ACC112 (cell line): ENCODE measurements at regions not wholly inside any gene's neighbourhood (a gene's known extent, or its start where the extent isn't known, plus 50 kb on each side); places are given as distances from the start of the nearest gene placed in this dataset.

Experiments used
- H2AFZ ChIP-seq: fragments of 200-600 bp; sonication (generic); one replicate; pipeline ENCODE4 v1.6.0; 2017; ENCODE audit warnings: antibody characterized with exemption, low read length; ENCODE audit not compliant: unreplicated experiment
- H3K27ac ChIP-seq: fragments of 200-600 bp; sonication (generic); 2 replicates; pipeline ENCODE4 v1.5.1; 2014; ENCODE audit warnings: low read depth, mild to moderate bottlenecking, antibody characterized with exemption, low read length, moderate library complexity
- H3K27me3 ChIP-seq: fragments of 200-600 bp; sonication (generic); 2 replicates; pipeline ENCODE4 v1.6.1; 2014; ENCODE audit warnings: mild to moderate bottlenecking, antibody characterized with exemption, low read length, moderate library complexity, mixed read lengths; ENCODE audit not compliant: insufficient read depth
- H3K36me3 ChIP-seq: fragments of 200-600 bp; sonication (generic); 2 replicates; pipeline ENCODE4 v1.6.1; 2016; ENCODE audit warnings: mild to moderate bottlenecking, antibody characterized with exemption, low read length, moderate library complexity, mixed read lengths; ENCODE audit not compliant: insufficient read depth
- H3K4me1 ChIP-seq: fragments of 200-600 bp; sonication (generic); one replicate; pipeline ENCODE4 v1.6.1; 2016; ENCODE audit warnings: low read length, mixed read lengths; ENCODE audit not compliant: insufficient read depth, unreplicated experiment, control insufficient read depth
- H3K4me3 ChIP-seq: fragments of 200-600 bp; sonication (generic); 2 replicates; pipeline ENCODE4 v1.5.1; 2014; ENCODE audit warnings: mild to moderate bottlenecking, low read depth, low read length
- H3K79me2 ChIP-seq: fragments of 200-600 bp; sonication (generic); one replicate; pipeline ENCODE4 v1.6.0; 2016; ENCODE audit warnings: low read length; ENCODE audit not compliant: control insufficient read depth, unreplicated experiment, insufficient read depth

DNA sequence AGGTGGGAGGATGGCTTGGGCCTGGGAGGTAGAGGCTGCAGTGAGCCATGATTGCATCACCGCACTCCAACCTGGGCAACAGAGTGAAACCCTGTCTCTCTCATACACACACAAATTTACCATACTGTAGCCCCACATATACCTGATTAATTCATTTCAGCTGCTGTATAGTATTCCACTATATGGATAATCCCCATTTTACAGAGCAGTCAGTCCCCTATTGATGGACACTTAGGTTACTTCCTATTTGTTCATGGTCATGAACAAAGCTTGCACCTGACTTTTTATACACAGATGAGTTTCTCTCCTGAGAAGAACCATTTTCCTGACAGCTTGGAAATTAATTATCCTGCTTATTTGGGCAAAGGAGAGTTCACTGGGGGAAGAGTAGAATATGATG, 59.2 kb downstream of the EMX2 start:
- no peaks in the 10 kb centered on the region for H3K36me3 ChIP-seq
- H2AFZ ChIP-seq, result no peak overlapping the region
- H3K4me3 ChIP-seq, result no peak overlapping the region
- H3K79me2 ChIP-seq, result no peaks in the 10 kb centered on the region
- no peak overlapping the region for H3K27ac ChIP-seq
- H3K4me1 ChIP-seq, result no peaks in the 10 kb centered on the region
- peaks cover 4% of the 10 kb centered on the region; the same call in 1 of the 2 replicates for H3K27me3 ChIP-seq

- Histone ChIP-seq H3K36me3 (no peaks in the 10 kb centered on the region), H3K4me3 (no peak overlapping the region), H2AFZ (no peak overlapping the region), H3K27me3 (peaks cover 4% of the 10 kb centered on the region; the same call in 1 of the 2 replicates), H3K27ac (no peak overlapping the region), H3K79me2 (no peaks in the 10 kb centered on the region), H3K4me1 (no peaks in the 10 kb centered on the region)
These were observed 60.5 kb downstream of the EMX2 start for GRCh38 chr10:117603081-117603480.

DNA sequence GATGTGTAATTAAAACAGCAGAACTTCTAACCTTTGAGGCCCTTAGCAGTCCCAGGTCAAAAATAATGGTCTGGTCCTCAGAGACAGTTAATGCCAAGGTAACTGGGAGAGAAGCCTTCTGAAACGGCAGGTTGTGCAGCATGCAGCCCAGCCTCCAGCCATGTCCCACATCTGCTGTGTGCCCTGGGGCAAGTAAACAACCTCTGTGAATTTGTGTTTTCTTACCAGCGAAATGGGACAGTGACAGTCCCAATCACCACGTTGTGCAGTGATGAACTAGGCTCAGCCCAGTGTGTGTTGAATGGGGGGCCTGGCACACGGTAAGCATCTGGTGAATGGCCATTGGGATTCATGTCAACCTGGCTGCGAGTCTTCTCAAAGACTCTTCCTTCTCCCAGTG, 61.2 kb downstream of the EMX2 start:
- Histone ChIP-seq H3K36me3 (no peaks in the 10 kb centered on the region), H3K4me3 (no peak overlapping the region), H3K27me3 (no peaks in the 10 kb centered on the region; the same call in 1 of the 2 replicates), H2AFZ (no peak overlapping the region), H3K27ac (no peak overlapping the region), H3K4me1 (no peaks in the 10 kb centered on the region), H3K79me2 (no peaks in the 10 kb centered on the region)

DNA sequence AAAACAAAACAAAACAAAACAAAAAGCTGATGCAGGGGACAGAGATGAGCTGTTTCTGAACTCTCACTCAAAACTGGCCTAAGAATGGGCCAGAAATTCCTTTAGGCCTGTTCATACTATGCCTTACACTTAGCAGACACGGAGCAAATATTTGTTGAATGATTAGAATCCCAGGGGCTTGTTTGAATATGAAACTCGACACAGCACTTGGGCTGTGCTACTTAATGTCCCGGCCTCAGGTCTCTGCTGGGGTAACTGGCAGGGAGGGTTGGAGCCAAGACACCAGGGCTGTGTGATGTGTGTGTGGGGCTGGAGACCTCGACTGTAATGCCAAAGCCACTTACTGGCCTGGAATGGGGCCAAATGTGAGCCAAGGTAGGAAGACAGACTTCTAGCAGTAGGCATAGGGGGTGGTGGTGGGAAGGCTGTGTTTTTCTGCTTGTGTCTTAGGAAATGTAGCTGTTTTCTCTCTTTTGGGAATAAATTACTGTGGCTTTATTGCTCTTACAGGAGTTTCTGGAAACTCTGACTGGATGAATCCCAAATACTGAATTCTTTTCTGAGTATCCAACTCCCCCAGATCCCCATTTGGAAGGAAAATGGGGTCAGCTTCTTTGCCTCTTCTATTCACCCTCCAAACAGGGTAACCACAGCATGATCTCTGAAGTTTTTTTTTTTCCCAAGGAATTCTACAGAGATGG, 66.7 kb downstream of the EMX2 start:
- Histone ChIP-seq H3K36me3 (no peaks in the 10 kb centered on the region), H3K27me3 (no peaks in the 10 kb centered on the region; the same call in 1 of the 2 replicates), H3K4me3 (0 out of 2 replicates have a peak overlapping the region, but pooled peaks have one; percentile 20), H2AFZ (no peak overlapping the region), H3K27ac (peak overlapping the region; percentile 56), H3K4me1 (peaks cover 11% of the 10 kb centered on the region), H3K79me2 (no peaks in the 10 kb centered on the region)

DNA sequence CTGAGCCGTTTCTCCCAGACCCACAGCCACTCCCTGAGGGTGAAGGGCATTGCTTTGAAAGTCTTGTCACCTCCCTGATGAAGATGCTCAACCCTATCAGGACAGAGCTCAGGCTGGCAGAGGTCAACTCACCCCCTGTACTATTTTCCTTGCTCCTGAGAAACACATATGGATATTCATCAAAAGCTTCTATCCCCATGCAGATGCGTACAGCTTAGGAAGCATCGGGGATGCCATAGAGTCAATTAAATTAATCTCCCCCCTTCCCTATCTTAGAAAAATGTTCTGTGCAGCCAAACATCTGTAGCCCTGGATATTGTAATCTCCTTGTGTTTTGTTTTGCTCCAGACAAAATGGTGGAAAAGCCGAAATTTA, 67.2 kb downstream of the EMX2 start:
- no peaks in the 10 kb centered on the region for H3K36me3 ChIP-seq
- H2AFZ ChIP-seq, result no peak overlapping the region
- H3K4me1 ChIP-seq, result peaks cover 11% of the 10 kb centered on the region
- H3K79me2 ChIP-seq, result no peaks in the 10 kb centered on the region
- peak overlapping the region; percentile 56 for H3K27ac ChIP-seq
- no peak overlapping the region for H3K4me3 ChIP-seq
- no peaks in the 10 kb centered on the region; the same call in 1 of the 2 replicates for H3K27me3 ChIP-seq

DNA sequence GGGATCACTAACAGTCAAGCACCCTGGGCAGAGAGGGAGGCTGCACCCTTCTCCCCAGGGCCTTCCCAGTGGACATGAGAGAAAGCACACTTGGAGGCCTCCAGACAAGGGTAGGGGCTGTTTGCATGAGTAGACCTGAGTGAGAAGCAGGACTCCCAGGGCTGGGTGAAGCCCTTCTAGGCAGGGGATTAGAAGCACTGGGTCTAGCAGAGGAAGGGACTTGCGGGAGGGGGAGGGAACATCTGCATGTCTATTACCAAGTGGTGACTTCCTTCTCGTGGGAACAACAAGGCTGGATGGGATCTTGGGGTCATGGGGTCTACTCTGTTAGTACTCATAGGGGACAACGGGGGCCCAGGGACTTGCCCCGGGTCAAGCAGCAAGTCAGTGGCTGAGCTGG, 67.8 kb downstream of the EMX2 start:
- Histone ChIP-seq H3K27me3 (no peaks in the 10 kb centered on the region), H2AFZ (no peak overlapping the region), H3K27ac (no peak overlapping the region), H3K4me1 (peaks cover 11% of the 10 kb centered on the region), H3K4me3 (no peak overlapping the region), H3K79me2 (no peaks in the 10 kb centered on the region), H3K36me3 (no peaks in the 10 kb centered on the region)

DNA sequence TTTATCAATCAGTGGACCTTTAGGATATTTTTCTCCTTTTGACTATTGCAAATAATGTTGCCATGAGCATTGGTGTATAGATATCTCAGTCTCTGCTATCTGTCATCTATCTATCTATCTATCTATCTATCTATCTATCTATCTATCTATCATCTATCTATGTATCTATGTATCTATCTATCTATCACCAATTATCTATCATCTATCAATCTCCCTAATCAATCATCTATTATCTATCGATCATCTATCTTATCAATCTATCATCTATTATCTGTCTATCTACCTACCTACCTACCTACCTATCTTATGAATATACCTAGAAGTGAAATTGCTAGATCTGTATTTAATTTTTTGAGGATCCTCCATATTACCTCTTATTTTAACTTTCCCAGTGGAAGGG, 69.6 kb downstream of the EMX2 start:
- no peak overlapping the region for H3K27ac ChIP-seq
- no peak overlapping the region for H3K4me3 ChIP-seq
- no peaks in the 10 kb centered on the region for H3K36me3 ChIP-seq
- no peak overlapping the region for H2AFZ ChIP-seq
- H3K27me3 ChIP-seq, result no peaks in the 10 kb centered on the region
- no peaks in the 10 kb centered on the region for H3K79me2 ChIP-seq
- peaks cover 11% of the 10 kb centered on the region for H3K4me1 ChIP-seq

GRCh38 chr10:117615649-117616048, 73.1 kb downstream of the EMX2 start:
- no peak overlapping the region for H3K4me3 ChIP-seq
- no peak overlapping the region for H2AFZ ChIP-seq
- H3K27me3 ChIP-seq, result peaks cover 16% of the 10 kb centered on the region; the same call in 1 of the 2 replicates
- no peaks in the 10 kb centered on the region for H3K79me2 ChIP-seq
- no peaks in the 10 kb centered on the region for H3K36me3 ChIP-seq
- H3K4me1 ChIP-seq, result no peaks in the 10 kb centered on the region
- no peak overlapping the region for H3K27ac ChIP-seq

- Histone ChIP-seq H3K27me3 (peaks cover 19% of the 10 kb centered on the region; the same call in 1 of the 2 replicates), H2AFZ (no peak overlapping the region), H3K79me2 (no peaks in the 10 kb centered on the region), H3K27ac (no peak overlapping the region), H3K4me3 (no peak overlapping the region), H3K36me3 (no peaks in the 10 kb centered on the region), H3K4me1 (no peaks in the 10 kb centered on the region)
These were observed 73.6 kb downstream of the EMX2 start for GRCh38 chr10:117616179-117616578.

- Histone ChIP-seq H3K4me1 (no peaks in the 10 kb centered on the region), H3K36me3 (no peaks in the 10 kb centered on the region), H3K27ac (no peak overlapping the region)
These were observed 74.5 kb downstream of the EMX2 start for GRCh38 chr10:117617086-117617485.

GRCh38 chr10:117617659-117618058, 75.1 kb downstream of the EMX2 start:
- Histone ChIP-seq H3K27me3 (peaks cover 22% of the 10 kb centered on the region; the same call in 1 of the 2 replicates), H3K27ac (no peak overlapping the region), H2AFZ (no peak overlapping the region), H3K36me3 (no peaks in the 10 kb centered on the region), H3K4me3 (no peak overlapping the region), H3K79me2 (no peaks in the 10 kb centered on the region), H3K4me1 (no peaks in the 10 kb centered on the region)

More at GRCh38 chr10:117617086-117617485, 74.5 kb downstream of the EMX2 start:
- Histone ChIP-seq H3K4me3 (no peak overlapping the region), H3K79me2 (no peaks in the 10 kb centered on the region), H3K27me3 (peaks cover 22% of the 10 kb centered on the region; the same call in 1 of the 2 replicates), H2AFZ (no peak overlapping the region)
